Bronchial epithelial cell (primary cell): ENCODE measurements at regions not wholly inside any gene's neighbourhood (a gene's known extent, or its start where the extent isn't known, plus 50 kb on each side); places are given as distances from the start of the nearest gene placed in this dataset.

Experiments used
- DNase-seq: peaks from one replicate; pipeline ENCODE4 v3.0.0-alpha.2; 2010; ENCODE audit warnings: low read depth
- FAIRE-seq: peaks from 2 replicates; lab custom pipeline; 2011; peaks lifted over from hg19 to GRCh38; lab: Jason Lieb, UNC
- H3K27me3 ChIP-seq: 2 replicates; pipeline ENCODE4 v1.5.1; 2011; ENCODE audit warnings: low read length; ENCODE audit not compliant: control insufficient read depth, insufficient read depth
- H3K36me3 ChIP-seq: 2 replicates; pipeline ENCODE4 v1.5.1; 2011; ENCODE audit warnings: low read length; ENCODE audit not compliant: control insufficient read depth, insufficient read depth
- H3K4me3 ChIP-seq: 2 replicates; pipeline ENCODE4 v1.5.1; 2011; ENCODE audit warnings: mild to moderate bottlenecking, low read depth, low read length, control low read depth
- TF ChIP-seq, protein P1 (sequence below): IDR thresholded peaks from 2 replicates; pipeline ENCODE4 v1.5.1; 2011; ENCODE audit warnings: mild to moderate bottlenecking, moderate library complexity, low read length, control low read depth, inconsistent platforms; ENCODE audit not compliant: insufficient read depth, severe bottlenecking

- TF ChIP-seq, protein P1, sequence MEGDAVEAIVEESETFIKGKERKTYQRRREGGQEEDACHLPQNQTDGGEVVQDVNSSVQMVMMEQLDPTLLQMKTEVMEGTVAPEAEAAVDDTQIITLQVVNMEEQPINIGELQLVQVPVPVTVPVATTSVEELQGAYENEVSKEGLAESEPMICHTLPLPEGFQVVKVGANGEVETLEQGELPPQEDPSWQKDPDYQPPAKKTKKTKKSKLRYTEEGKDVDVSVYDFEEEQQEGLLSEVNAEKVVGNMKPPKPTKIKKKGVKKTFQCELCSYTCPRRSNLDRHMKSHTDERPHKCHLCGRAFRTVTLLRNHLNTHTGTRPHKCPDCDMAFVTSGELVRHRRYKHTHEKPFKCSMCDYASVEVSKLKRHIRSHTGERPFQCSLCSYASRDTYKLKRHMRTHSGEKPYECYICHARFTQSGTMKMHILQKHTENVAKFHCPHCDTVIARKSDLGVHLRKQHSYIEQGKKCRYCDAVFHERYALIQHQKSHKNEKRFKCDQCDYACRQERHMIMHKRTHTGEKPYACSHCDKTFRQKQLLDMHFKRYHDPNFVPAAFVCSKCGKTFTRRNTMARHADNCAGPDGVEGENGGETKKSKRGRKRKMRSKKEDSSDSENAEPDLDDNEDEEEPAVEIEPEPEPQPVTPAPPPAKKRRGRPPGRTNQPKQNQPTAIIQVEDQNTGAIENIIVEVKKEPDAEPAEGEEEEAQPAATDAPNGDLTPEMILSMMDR, result no peak
- H3K36me3 ChIP-seq, result peaks cover 18% of the 10 kb centered on the region
- FAIRE-seq (no peak), DNase-seq (no peak)
- H3K27me3 ChIP-seq, result no peaks in the 10 kb centered on the region
- no peak overlapping the region for H3K4me3 ChIP-seq
These were observed 57.4 kb downstream of the ZBTB38 start for GRCh38 chr3:141425523-141426233.

- FAIRE-seq, result no peak
- peaks cover 18% of the 10 kb centered on the region for H3K36me3 ChIP-seq
- DNase-seq, result peak; percentile 47
These were observed 58.2 kb downstream of the ZBTB38 start for GRCh38 chr3:141426404-141427034.

DNA sequence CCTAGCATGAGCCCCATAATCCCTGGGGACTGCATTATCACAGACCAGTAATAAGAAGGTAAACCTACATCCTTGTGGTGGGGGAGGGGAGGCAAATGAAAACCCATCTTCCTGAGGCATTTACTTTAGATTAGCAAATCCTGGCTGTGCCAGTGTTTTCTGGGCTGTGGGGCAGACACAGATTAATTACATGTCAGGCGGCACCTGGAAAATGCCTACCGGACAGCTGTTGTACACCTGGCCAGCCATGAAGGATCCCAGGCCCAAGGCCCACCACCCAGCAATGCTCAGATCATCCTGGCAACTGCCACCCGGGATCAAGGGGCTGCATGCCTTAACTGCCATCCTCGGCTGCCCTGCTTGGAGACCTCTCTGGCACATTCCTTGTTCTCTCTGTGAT is 59.1 kb upstream of the RASA2 start:
- TF ChIP-seq, protein P1, result no peak
- DNase-seq, result no peak
- Histone ChIP-seq H3K4me3 (no peak overlapping the region), H3K27me3 (no peaks in the 10 kb centered on the region), H3K36me3 (peaks cover 15% of the 10 kb centered on the region)
- no peak for FAIRE-seq

More at GRCh38 chr3:141426404-141427034, 58.2 kb downstream of the ZBTB38 start:
- no peaks in the 10 kb centered on the region for H3K27me3 ChIP-seq
- H3K4me3 ChIP-seq, result no peak overlapping the region
- TF ChIP-seq, protein P1, result no peak

GRCh38 chr3:141429371-141430035 is 57.3 kb upstream of the RASA2 start:
- peaks cover 17% of the 10 kb centered on the region for H3K36me3 ChIP-seq
- FAIRE-seq (no peak), DNase-seq (no peak)
- no peaks in the 10 kb centered on the region for H3K27me3 ChIP-seq
- H3K4me3 ChIP-seq, result no peak overlapping the region
- TF ChIP-seq, protein P1, result no peak

- no peak for FAIRE-seq
- TF ChIP-seq, protein P1, result no peak
- Histone ChIP-seq H3K27me3 (no peaks in the 10 kb centered on the region), H3K4me3 (no peak overlapping the region), H3K36me3 (peaks cover 17% of the 10 kb centered on the region)
- no peak for DNase-seq
These were observed 56.5 kb upstream of the RASA2 start for GRCh38 chr3:141430316-141430715.
